ENCODE measurements at regions not wholly inside any gene's neighbourhood (a gene's known extent, or its start where the extent isn't known, plus 50 kb on each side); places are given as distances from the start of the nearest gene placed in this dataset.

DNA sequence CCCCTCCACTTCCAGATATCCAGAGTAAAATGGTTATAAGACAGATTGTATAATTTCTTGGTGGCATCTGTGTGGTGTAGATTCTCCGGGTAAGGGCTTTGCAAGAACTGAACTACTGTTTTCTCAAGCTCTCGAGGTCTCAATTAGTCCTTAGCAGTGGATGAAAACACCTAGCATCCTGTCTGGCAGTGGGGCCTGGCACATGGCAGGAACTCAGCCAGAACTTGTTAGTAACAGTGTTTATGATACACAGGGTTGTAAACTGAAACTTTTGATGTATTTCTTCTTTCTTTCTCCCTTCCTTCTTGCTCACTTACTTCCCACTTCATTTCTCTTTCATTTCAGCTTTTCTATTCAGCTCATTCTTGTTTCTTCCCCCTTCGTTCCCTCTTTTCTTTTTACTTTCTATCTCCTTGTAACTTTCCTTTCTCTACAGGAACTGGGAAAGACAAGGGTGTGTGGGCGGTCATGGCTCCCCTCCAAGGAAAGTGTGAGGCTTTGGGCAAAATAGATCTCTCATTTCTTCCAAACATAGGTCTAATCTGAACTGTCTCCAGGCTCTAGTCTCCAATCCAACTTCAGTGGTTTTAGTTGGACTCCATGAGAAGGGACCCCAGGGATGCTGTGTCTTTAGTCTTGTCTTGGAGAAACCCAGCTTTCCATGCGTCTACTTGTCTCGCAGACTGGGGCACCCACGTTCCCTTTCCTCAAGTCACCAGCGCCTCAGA lies 159.7 kb downstream of the PAH start:
- TF ChIP-seq FOXM1 (IDR thresholded peaks at IDR 0.05; ENCODE audit: borderline replicate concordance, low read depth) (no peak), YY1 (IDR thresholded peaks at IDR 0.05; ENCODE audit: low read depth) (no peak), CEBPB (IDR thresholded peaks at IDR 0.05) (no peak), TAF1 (IDR thresholded peaks at IDR 0.05; ENCODE audit: low read depth) (no peak)
- TF ChIP-seq, protein P1, sequence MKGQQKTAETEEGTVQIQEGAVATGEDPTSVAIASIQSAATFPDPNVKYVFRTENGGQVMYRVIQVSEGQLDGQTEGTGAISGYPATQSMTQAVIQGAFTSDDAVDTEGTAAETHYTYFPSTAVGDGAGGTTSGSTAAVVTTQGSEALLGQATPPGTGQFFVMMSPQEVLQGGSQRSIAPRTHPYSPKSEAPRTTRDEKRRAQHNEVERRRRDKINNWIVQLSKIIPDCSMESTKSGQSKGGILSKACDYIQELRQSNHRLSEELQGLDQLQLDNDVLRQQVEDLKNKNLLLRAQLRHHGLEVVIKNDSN (IDR thresholded peaks at IDR 0.05), result no peak

Data from Ishikawa (cell line).